HFFc6 (cell line): ENCODE measurements at regions not wholly inside any gene's neighbourhood (a gene's known extent, or its start where the extent isn't known, plus 50 kb on each side); places are given as distances from the start of the nearest gene placed in this dataset.

ENCODE experiments used
- DNase-seq: peaks from one replicate; pipeline ENCODE4 v3.0.0-alpha.2; 2018
- H3K27ac Mint-ChIP-seq: 2 replicates; pipeline ENCODE4 v1.8.0; 2020; ENCODE audit warnings: mild to moderate bottlenecking, mixed read lengths
- H3K27me3 Mint-ChIP-seq: 2 replicates; pipeline ENCODE4 v1.8.0; 2021; ENCODE audit warnings: mild to moderate bottlenecking, moderate library complexity, mixed read lengths; ENCODE audit not compliant: insufficient read depth
- H3K36me3 Mint-ChIP-seq: 2 replicates; pipeline ENCODE4 v1.8.0; 2021; ENCODE audit warnings: low read depth, mixed read lengths
- H3K4me1 Mint-ChIP-seq: 2 replicates; pipeline ENCODE4 v1.8.0; 2020; ENCODE audit warnings: low read depth, mixed read lengths
- H3K4me3 Mint-ChIP-seq: 2 replicates; pipeline ENCODE4 v1.8.0; 2020; ENCODE audit warnings: mild to moderate bottlenecking, moderate library complexity, mixed read lengths
- H3K9me3 Mint-ChIP-seq: 2 replicates; pipeline ENCODE4 v1.8.0; 2020; ENCODE audit warnings: mild to moderate bottlenecking, mixed read lengths
- CTCF ChIP-seq: fragments of 200-600 bp; sonication (generic); IDR thresholded peaks from 2 replicates; pipeline ENCODE4 v1.5.0; 2021; ENCODE audit warnings: antibody characterized with exemption, mild to moderate bottlenecking

- no peaks in the 10 kb centered on the region for H3K27me3 Mint-ChIP-seq
- peaks cover 35% of the 10 kb centered on the region for H3K9me3 Mint-ChIP-seq
- no peaks in the 10 kb centered on the region for H3K36me3 Mint-ChIP-seq
- H3K27ac Mint-ChIP-seq = no peak overlapping the region
- H3K4me1 Mint-ChIP-seq = no peaks in the 10 kb centered on the region
- H3K4me3 Mint-ChIP-seq = no peak overlapping the region
- no peak for TF ChIP-seq CTCF
- DNase-seq = no peak
Measured at GRCh38 chr3:189555558-189555881, 75.7 kb upstream of the TP63 start.

GRCh38 chr3:189557824-189558223, 73.4 kb upstream of the TP63 start:
- Mint-ChIP-seq H3K9me3 (peaks cover 29% of the 10 kb centered on the region), H3K27me3 (no peaks in the 10 kb centered on the region), H3K4me1 (no peaks in the 10 kb centered on the region), H3K36me3 (no peaks in the 10 kb centered on the region), H3K4me3 (no peak overlapping the region), H3K27ac (no peak overlapping the region)
- DNase-seq = no peak
- TF ChIP-seq CTCF = no peak

- TF ChIP-seq CTCF = no peak
- Mint-ChIP-seq H3K27me3 (no peaks in the 10 kb centered on the region), H3K4me1 (no peaks in the 10 kb centered on the region), H3K27ac (no peak overlapping the region), H3K4me3 (no peak overlapping the region), H3K9me3 (peaks cover 20% of the 10 kb centered on the region), H3K36me3 (no peaks in the 10 kb centered on the region)
- DNase-seq = no peak
Measured at GRCh38 chr3:189561256-189561655, 69.9 kb upstream of the TP63 start.

GRCh38 chr3:189563853-189564563, 67.2 kb upstream of the TP63 start:
- no peak overlapping the region for H3K4me3 Mint-ChIP-seq
- DNase-seq = peak; percentile 57
- H3K4me1 Mint-ChIP-seq = no peaks in the 10 kb centered on the region
- H3K36me3 Mint-ChIP-seq = no peaks in the 10 kb centered on the region
- TF ChIP-seq CTCF = no peak
- H3K27me3 Mint-ChIP-seq = no peaks in the 10 kb centered on the region
- no peak overlapping the region for H3K27ac Mint-ChIP-seq
- peaks cover 11% of the 10 kb centered on the region for H3K9me3 Mint-ChIP-seq

GRCh38 chr3:189566550-189567130, 64.5 kb upstream of the TP63 start:
- H3K36me3 Mint-ChIP-seq = no peaks in the 10 kb centered on the region

More at GRCh38 chr3:189566550-189567130, 64.5 kb upstream of the TP63 start:
- H3K4me1 Mint-ChIP-seq = no peaks in the 10 kb centered on the region
- no peak overlapping the region for H3K4me3 Mint-ChIP-seq
- TF ChIP-seq CTCF = no peak
- no peak for DNase-seq
- no peak overlapping the region for H3K27ac Mint-ChIP-seq
- peaks cover 2% of the 10 kb centered on the region; the same call in 1 of the 2 replicates for H3K27me3 Mint-ChIP-seq
- peaks cover 5% of the 10 kb centered on the region; the same call in 1 of the 2 replicates for H3K9me3 Mint-ChIP-seq
